ENCODE measurements at regions not wholly inside any gene's neighbourhood (a gene's known extent, or its start where the extent isn't known, plus 50 kb on each side); places are given as distances from the start of the nearest gene placed in this dataset.

DNA sequence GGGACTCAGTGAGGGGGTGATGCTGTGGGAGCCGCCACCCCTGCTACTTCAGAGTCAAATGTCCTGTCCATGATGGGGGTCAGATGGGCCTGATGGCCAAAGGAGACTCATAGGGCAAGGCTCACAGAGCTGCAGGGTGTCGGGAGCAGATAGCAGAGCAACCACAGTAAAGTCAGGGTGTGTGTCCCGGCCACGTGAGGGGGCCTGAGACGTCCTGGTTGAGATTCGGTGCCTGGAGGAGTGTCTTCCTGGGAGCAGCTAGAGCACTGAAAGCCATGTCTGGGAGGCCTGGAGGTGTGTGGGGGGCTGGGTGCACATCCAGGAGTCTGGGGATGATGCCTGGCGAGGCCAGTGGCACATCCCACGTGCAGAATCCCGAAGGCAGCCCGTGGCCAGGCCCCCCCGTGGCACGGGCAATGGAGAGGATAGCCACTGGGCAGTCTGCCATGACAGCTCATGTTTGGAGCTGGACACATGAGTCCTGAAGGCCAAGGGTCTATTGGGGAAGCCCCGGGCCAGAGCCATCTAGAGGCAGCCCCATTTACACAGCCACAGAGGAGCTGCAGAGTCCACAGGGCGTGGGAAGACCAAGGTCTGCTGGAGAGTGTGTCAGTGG, 308.0 kb upstream of the SFSWAP start:
- no peak for TF ChIP-seq CTCF (IDR thresholded peaks at IDR 0.05; ENCODE audit: low read depth, low read length, missing control alignments)
- no peak for DNase-seq (ENCODE audit: extremely low read depth, low read depth)
- no peak overlapping the region for H3K4me3 ChIP-seq (replicated peaks; ENCODE audit: low read depth, low read length)

DNA sequence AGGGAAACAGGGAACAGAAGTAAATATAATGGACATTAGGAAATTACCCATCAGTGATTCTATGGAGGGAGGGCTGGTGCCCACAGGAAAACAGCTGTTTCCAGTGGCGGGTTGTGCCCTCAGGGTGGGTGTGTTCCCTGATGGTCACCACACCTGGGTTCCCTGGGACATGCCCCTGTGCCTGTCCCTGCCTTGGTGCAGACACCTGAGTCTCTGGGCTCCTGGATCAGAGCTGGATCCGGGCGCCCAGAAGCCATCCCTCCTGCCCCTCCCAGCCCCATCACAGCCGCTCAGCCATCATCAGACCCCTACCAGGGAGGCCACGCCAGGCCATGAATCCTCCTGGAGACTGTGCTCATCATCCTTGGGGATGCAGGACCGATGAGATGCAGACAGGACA, 307.2 kb upstream of the SFSWAP start:
- DNase-seq (ENCODE audit: extremely low read depth, low read depth), result no peak
- H3K4me3 ChIP-seq (replicated peaks; ENCODE audit: low read depth, low read length), result no peak overlapping the region
- no peak for TF ChIP-seq CTCF (IDR thresholded peaks at IDR 0.05; ENCODE audit: low read depth, low read length, missing control alignments)

GRCh38 chr12:131404705-131405104, 306.2 kb upstream of the SFSWAP start:
- no peak overlapping the region for H3K4me3 ChIP-seq (replicated peaks; ENCODE audit: low read depth, low read length)
- TF ChIP-seq CTCF (IDR thresholded peaks at IDR 0.05; ENCODE audit: low read depth, low read length, missing control alignments), result no peak
- no peak for DNase-seq (ENCODE audit: extremely low read depth, low read depth)

GRCh38 chr12:131407221-131408035, 303.5 kb upstream of the SFSWAP start:
- H3K4me3 ChIP-seq (replicated peaks; ENCODE audit: low read depth, low read length), result no peak overlapping the region
- DNase-seq (ENCODE audit: extremely low read depth, low read depth), result no peak
- TF ChIP-seq CTCF (IDR thresholded peaks at IDR 0.05; ENCODE audit: low read depth, low read length, missing control alignments), result no peak

- no peak for TF ChIP-seq CTCF (IDR thresholded peaks at IDR 0.05; ENCODE audit: low read depth, low read length, missing control alignments)
- DNase-seq (ENCODE audit: extremely low read depth, low read depth), result no peak
- no peak overlapping the region for H3K4me3 ChIP-seq (replicated peaks; ENCODE audit: low read depth, low read length)
Observed at GRCh38 chr12:131408036-131408365, 302.9 kb upstream of the SFSWAP start.

DNA sequence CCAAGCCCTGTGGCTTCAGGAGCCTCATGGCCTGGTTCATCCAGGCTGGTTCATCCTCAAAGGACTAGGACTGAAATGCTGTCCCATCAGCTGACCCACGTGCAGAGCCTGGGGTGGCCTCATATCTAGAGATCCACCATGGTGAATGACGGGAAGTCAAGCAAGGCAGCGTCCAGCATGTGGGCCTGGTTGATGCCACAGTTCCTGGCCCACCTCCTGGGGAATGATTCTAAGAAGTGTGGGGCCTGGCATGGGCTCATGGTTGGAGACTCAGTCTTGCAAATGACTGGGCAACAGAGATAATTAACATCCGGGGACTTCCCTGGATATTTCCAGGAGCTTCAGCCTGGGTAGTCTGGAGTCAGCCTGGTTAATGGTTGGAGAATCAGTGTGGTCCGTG, 302.4 kb upstream of the SFSWAP start:
- DNase-seq (ENCODE audit: extremely low read depth, low read depth), result no peak
- TF ChIP-seq CTCF (IDR thresholded peaks at IDR 0.05; ENCODE audit: low read depth, low read length, missing control alignments), result no peak

More for the DNA sequence above, 302.4 kb upstream of the SFSWAP start:
- no peak overlapping the region for H3K4me3 ChIP-seq (replicated peaks; ENCODE audit: low read depth, low read length)

Measured in HFF-Myc (cell line).